GM18502 (cell line): ENCODE measurements at regions not wholly inside any gene's neighbourhood (a gene's known extent, or its start where the extent isn't known, plus 50 kb on each side); places are given as distances from the start of the nearest gene placed in this dataset.
"Not testable (repeated sequence)": the region's sequence is repeated elsewhere in the genome, so short reads cannot be mapped to it uniquely, and the experiment has no call there.

Source experiments
- ATAC-seq: cut with Tn5 transposase; IDR thresholded peaks from one replicate; pipeline ENCODE4 v1.9.1; 2021; ENCODE audit warnings: mild to moderate bottlenecking; ENCODE audit not compliant: unreplicated experiment, poor library complexity

GRCh38 chr17:13106171-13106570 lies 88.3 kb upstream of the ELAC2 start:
- ATAC-seq, result no peak

- no peak for ATAC-seq
These were observed 86.7 kb upstream of the ELAC2 start for GRCh38 chr17:13104576-13104975.

- no peak for ATAC-seq
These were observed 84.7 kb upstream of the ELAC2 start for GRCh38 chr17:13102477-13102876.

- ATAC-seq, result no peak
These were observed 82.1 kb upstream of the ELAC2 start for GRCh38 chr17:13099926-13100325.

GRCh38 chr17:13099089-13099735 lies 81.4 kb upstream of the ELAC2 start:
- ATAC-seq, result no peak

GRCh38 chr17:13096291-13096690 lies 78.5 kb upstream of the ELAC2 start:
- ATAC-seq, result no peak

GRCh38 chr17:13092010-13092409 lies 74.2 kb upstream of the ELAC2 start:
- ATAC-seq, result not testable (repeated sequence)

GRCh38 chr17:13088666-13089065 lies 70.8 kb upstream of the ELAC2 start:
- ATAC-seq, result no peak

GRCh38 chr17:13087802-13088201 lies 70.0 kb upstream of the ELAC2 start:
- ATAC-seq, result no peak

- ATAC-seq, result no peak
These were observed 68.4 kb upstream of the ELAC2 start for GRCh38 chr17:13086142-13086769.

- no peak for ATAC-seq
These were observed 67.8 kb upstream of the ELAC2 start for GRCh38 chr17:13085578-13085977.

- no peak for ATAC-seq
These were observed 66.6 kb upstream of the ELAC2 start for GRCh38 chr17:13084420-13084819.

- ATAC-seq, result no peak
These were observed 61.0 kb upstream of the ELAC2 start for GRCh38 chr17:13078591-13079385.

GRCh38 chr17:13076905-13077304 lies 59.1 kb upstream of the ELAC2 start:
- no peak for ATAC-seq

GRCh38 chr17:13074026-13074425 lies 56.2 kb upstream of the ELAC2 start:
- ATAC-seq, result no peak

GRCh38 chr17:13073018-13073417 lies 55.2 kb upstream of the ELAC2 start:
- ATAC-seq, result no peak

GRCh38 chr17:13070732-13071131 lies 52.9 kb upstream of the ELAC2 start:
- ATAC-seq, result no peak

GRCh38 chr17:13067629-13068303 lies 49.9 kb upstream of the ELAC2 start:
- no peak for ATAC-seq
